ENCODE measurements at regions not wholly inside any gene's neighbourhood (a gene's known extent, or its start where the extent isn't known, plus 50 kb on each side); places are given as distances from the start of the nearest gene placed in this dataset.

DNA sequence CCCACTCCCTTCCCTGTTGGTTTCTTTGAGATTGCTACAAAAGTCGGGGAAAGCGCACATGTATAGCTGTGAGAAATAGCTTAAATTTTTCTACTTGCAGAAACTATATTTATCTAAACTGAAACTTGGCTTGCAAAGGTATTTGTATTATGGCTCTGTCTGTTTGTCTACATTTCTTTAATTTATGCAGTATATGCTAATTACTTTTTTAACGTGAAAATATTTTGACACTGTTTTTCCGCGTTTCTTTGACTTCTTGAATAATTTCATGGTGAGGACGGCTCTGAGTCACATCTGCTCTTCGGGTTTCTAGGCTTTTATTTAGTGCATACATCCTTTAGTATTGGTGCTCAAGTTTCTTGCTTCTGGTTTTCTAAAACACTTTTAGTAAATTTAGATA is 182.1 kb upstream of the ZRANB2 start (continued):
- TF ChIP-seq ZBTB44 (tag by site-specific recombination; IDR thresholded peaks at IDR 0.05) (no peak), ZNF341 (tag by site-specific recombination; IDR thresholded peaks at IDR 0.05; ENCODE audit: low read depth) (no peak), ZNF529 (tag by site-specific recombination; IDR thresholded peaks at IDR 0.05; ENCODE audit: insufficient replicate concordance) (no peak)

GRCh38 chr1:71252900-71253299 is 172.1 kb upstream of the ZRANB2 start:
- CTCF ChIA-PET = no interaction called here
- Histone ChIP-seq H3K4me3 (ENCODE audit: low read depth, low read length) (no peak overlapping the region), H3K4me1 (ENCODE audit: control insufficient read depth, insufficient read depth, low read length) (no peaks in the 10 kb centered on the region), H3K36me3 (ENCODE audit: control insufficient read depth in 2 of 2, insufficient read depth in 1 of 2, low read length in 2 of 2) (no peaks in the 10 kb centered on the region), H3K9me3 (ENCODE audit: control insufficient read depth, insufficient read depth, low read depth, low read length) (no peaks in the 10 kb centered on the region), H3K27ac (ENCODE audit: extremely low read depth, low read depth, low read length) (no peak overlapping the region)
- TF ChIP-seq, protein P1, sequence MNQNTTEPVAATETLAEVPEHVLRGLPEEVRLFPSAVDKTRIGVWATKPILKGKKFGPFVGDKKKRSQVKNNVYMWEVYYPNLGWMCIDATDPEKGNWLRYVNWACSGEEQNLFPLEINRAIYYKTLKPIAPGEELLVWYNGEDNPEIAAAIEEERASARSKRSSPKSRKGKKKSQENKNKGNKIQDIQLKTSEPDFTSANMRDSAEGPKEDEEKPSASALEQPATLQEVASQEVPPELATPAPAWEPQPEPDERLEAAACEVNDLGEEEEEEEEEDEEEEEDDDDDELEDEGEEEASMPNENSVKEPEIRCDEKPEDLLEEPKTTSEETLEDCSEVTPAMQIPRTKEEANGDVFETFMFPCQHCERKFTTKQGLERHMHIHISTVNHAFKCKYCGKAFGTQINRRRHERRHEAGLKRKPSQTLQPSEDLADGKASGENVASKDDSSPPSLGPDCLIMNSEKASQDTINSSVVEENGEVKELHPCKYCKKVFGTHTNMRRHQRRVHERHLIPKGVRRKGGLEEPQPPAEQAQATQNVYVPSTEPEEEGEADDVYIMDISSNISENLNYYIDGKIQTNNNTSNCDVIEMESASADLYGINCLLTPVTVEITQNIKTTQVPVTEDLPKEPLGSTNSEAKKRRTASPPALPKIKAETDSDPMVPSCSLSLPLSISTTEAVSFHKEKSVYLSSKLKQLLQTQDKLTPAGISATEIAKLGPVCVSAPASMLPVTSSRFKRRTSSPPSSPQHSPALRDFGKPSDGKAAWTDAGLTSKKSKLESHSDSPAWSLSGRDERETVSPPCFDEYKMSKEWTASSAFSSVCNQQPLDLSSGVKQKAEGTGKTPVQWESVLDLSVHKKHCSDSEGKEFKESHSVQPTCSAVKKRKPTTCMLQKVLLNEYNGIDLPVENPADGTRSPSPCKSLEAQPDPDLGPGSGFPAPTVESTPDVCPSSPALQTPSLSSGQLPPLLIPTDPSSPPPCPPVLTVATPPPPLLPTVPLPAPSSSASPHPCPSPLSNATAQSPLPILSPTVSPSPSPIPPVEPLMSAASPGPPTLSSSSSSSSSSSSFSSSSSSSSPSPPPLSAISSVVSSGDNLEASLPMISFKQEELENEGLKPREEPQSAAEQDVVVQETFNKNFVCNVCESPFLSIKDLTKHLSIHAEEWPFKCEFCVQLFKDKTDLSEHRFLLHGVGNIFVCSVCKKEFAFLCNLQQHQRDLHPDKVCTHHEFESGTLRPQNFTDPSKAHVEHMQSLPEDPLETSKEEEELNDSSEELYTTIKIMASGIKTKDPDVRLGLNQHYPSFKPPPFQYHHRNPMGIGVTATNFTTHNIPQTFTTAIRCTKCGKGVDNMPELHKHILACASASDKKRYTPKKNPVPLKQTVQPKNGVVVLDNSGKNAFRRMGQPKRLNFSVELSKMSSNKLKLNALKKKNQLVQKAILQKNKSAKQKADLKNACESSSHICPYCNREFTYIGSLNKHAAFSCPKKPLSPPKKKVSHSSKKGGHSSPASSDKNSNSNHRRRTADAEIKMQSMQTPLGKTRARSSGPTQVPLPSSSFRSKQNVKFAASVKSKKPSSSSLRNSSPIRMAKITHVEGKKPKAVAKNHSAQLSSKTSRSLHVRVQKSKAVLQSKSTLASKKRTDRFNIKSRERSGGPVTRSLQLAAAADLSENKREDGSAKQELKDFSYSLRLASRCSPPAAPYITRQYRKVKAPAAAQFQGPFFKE (tag by site-specific recombination; IDR thresholded peaks at IDR 0.05; ENCODE audit: borderline replicate concordance) = no peak
- TF ChIP-seq ZNF600 (tag by site-specific recombination; IDR thresholded peaks at IDR 0.05) = no peak
- TF ChIP-seq ZBTB48 (tag by site-specific recombination; IDR thresholded peaks at IDR 0.05) = no peak
- no peak for TF ChIP-seq ZNF311 (tag by site-specific recombination; IDR thresholded peaks at IDR 0.05; ENCODE audit: borderline replicate concordance)
- no peak for TF ChIP-seq ZNF529 (tag by site-specific recombination; IDR thresholded peaks at IDR 0.05; ENCODE audit: insufficient replicate concordance)
- no peak for TF ChIP-seq ZNF140 (tag by site-specific recombination; IDR thresholded peaks at IDR 0.05)
- no peak for TF ChIP-seq ZNF202 (tag by site-specific recombination; IDR thresholded peaks at IDR 0.05; ENCODE audit: borderline replicate concordance)
- no peak for TF ChIP-seq ZNF423 (tag by site-specific recombination; IDR thresholded peaks at IDR 0.05)
- POLR2A ChIA-PET = no interaction called here

DNA sequence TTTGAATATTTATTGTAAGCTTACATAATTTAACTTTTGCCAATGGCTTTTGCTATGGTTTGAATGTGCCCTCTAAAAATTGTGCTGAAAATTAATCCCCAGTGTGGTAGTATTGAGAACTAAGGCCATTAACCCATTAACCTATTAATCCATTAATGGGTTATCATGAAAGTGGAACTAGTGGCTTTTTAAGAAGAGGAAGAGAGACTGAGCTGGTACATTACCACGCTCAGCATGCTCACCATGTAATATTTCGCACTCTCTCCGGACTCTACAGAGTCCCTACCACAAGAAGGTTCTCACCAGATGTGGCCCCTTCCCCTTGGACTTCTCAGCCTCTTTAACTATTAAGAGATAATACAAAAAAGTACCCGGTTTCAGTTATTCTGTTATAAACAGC is 164.4 kb upstream of the ZRANB2 start:
- no peak overlapping the region for H3K27ac ChIP-seq (ENCODE audit: extremely low read depth, low read depth, low read length)
- TF ChIP-seq ZNF692 (tag by site-specific recombination; IDR thresholded peaks at IDR 0.05) = no peak
- no peak for TF ChIP-seq ZNF138 (tag by site-specific recombination; IDR thresholded peaks at IDR 0.05; ENCODE audit: borderline replicate concordance)
- H3K4me1 ChIP-seq (ENCODE audit: control insufficient read depth, insufficient read depth, low read length) = no peaks in the 10 kb centered on the region
- no peak overlapping the region for H3K4me3 ChIP-seq (ENCODE audit: low read depth, low read length)
- no peaks in the 10 kb centered on the region for H3K9me3 ChIP-seq (ENCODE audit: control insufficient read depth, insufficient read depth, low read depth, low read length)
- H3K36me3 ChIP-seq (ENCODE audit: control insufficient read depth in 2 of 2, insufficient read depth in 1 of 2, low read length in 2 of 2) = no peaks in the 10 kb centered on the region
- ChIA-PET POLR2A (no interaction called here), CTCF (no interaction called here)
